ENCODE measurements at regions not wholly inside any gene's neighbourhood (a gene's known extent, or its start where the extent isn't known, plus 50 kb on each side); places are given as distances from the start of the nearest gene placed in this dataset.

DNA sequence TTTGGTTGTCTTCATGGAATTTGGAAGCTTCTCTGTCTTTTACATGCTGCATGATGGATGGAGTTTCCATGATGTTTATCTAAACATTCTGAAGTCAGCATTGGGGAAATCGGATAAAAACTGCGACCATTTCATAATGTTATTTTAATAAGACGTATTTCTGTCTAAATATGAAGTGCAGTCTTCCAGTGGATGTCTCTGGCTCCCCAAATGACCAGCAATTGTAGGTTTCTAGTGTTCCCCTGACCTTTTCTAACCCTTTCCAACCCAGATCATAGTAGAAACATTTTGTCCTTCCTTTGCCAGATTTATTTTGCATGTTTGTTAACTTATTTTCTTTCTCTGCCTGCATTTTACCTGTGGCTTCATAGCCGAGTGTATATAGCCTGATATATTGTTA is 559.3 kb downstream of the ADCYAP1 start:
- H3K4me3 ChIP-seq (ENCODE audit: low read depth, low read length), result no peak overlapping the region
- no peak for TF ChIP-seq CTCF (IDR thresholded peaks at IDR 0.05; ENCODE audit: control insufficient read depth, extremely low read depth, insufficient read depth)
- no peak for DNase-seq (ENCODE audit: low read depth)

DNA sequence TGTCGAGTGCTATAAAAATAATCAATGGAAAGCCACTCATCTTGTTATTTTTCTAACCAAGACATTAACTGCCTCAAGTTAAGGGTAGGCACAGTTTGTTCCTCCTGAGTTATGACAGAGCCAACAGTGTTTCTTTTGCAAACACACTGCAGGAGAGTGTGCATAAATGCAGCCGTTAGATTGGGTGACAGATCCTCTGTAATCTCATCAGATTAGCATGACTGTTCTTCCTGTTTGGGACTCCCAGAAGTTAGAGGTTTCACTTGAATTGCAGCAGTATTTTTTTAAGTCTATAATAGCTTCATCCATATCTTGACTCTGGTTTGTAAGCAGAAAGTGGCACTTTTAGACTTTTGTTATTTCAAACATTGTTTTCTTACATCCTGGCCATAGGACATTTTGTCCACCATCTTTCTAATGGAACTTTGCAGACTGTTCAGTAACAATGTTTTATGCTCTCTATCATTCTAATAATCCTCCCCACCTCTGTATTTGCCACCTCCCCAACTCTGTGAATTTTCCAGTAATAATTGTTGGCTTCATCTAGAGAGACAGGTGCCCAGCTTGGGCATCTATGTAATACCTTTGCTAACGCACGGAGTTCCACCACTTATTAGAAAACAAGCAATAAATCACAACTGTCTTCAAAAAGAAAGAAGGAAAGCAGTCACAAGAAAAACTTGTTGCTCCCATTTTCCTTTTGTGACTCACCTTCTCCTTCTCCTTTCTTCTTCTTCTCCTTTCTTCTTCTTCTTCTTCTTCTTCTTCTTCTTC is 560.0 kb downstream of the ADCYAP1 start:
- DNase-seq (ENCODE audit: low read depth), result no peak
- no peak for TF ChIP-seq CTCF (IDR thresholded peaks at IDR 0.05; ENCODE audit: control insufficient read depth, extremely low read depth, insufficient read depth)
- H3K4me3 ChIP-seq (ENCODE audit: low read depth, low read length), result no peak overlapping the region

DNA sequence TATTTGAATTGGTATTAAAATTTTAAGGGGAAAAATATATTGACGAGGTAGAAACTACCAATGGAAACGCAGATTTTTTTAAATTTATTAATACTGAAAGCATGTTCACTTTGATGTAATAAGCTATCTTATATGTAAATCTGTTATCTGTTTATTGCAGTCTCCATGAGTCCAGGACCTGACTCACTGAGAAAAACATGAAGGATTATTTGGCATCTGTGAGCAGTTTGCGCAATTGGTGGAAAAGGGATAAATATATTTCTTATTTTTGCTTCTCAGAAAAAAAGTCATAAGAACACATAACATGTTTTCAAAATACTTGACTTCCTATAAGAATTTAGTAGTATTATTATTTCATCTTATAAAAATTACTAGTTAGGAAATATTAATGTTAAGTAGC is 561.4 kb downstream of the ADCYAP1 start:
- no peak for DNase-seq (ENCODE audit: low read depth)
- H3K4me3 ChIP-seq (ENCODE audit: low read depth, low read length), result no peak overlapping the region
- no peak for TF ChIP-seq CTCF (IDR thresholded peaks at IDR 0.05; ENCODE audit: control insufficient read depth, extremely low read depth, insufficient read depth)

DNA sequence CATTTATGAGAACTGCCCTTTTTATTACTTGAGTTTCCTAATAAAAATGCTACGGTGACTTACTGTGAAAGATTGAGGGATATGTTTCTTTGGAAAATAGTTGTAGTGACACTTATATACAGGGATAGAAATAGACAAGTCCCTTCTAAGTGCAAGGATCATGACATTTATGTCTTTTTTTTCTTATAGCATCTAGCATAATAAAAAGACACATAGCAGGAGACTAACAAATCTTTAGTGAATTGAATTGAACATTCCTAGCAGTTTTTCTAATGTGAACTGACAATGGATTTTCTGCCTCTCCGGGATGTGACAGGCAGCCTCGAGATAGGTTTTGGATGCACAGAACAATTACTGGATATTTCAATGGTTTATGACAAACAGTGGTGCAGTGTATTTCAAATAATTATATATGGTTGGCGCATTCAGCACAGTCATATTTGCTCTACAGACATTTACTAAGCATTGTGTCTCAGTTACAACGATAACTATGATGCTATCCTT is 562.8 kb downstream of the ADCYAP1 start:
- TF ChIP-seq CTCF (IDR thresholded peaks at IDR 0.05; ENCODE audit: control insufficient read depth, extremely low read depth, insufficient read depth), result no peak
- no peak for DNase-seq (ENCODE audit: low read depth)
- no peak overlapping the region for H3K4me3 ChIP-seq (ENCODE audit: low read depth, low read length)

GRCh38 chr18:1468550-1468949 is 563.9 kb downstream of the ADCYAP1 start:
- no peak for DNase-seq (ENCODE audit: low read depth)
- no peak for TF ChIP-seq CTCF (IDR thresholded peaks at IDR 0.05; ENCODE audit: control insufficient read depth, extremely low read depth, insufficient read depth)
- H3K4me3 ChIP-seq (ENCODE audit: low read depth, low read length), result no peak overlapping the region

DNA sequence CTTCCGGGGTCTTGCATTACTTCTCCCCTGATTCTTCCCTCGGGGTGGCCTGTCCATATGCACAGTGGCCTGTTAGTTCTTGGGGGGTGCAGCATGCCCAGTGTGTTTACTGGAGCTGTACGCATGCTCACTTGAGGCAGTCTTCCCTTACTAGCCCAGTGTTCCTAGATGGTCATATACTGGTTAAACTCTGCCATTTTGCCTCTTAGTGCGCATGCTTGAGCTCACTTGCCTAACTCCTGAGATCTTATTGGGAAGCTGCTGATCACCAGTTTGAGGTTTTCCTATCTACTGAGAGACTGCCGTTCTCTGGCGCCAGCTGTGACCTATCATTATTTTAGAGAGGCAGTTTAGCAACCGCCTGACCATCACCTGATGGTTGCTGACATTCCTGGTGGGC is 571.2 kb downstream of the ADCYAP1 start:
- no peak for DNase-seq (ENCODE audit: low read depth)
- TF ChIP-seq CTCF (IDR thresholded peaks at IDR 0.05; ENCODE audit: control insufficient read depth, extremely low read depth, insufficient read depth), result no peak
- no peak overlapping the region for H3K4me3 ChIP-seq (ENCODE audit: low read depth, low read length)

- no peak for TF ChIP-seq CTCF (IDR thresholded peaks at IDR 0.05; ENCODE audit: control insufficient read depth, extremely low read depth, insufficient read depth)
- no peak for DNase-seq (ENCODE audit: low read depth)
- H3K4me3 ChIP-seq (ENCODE audit: low read depth, low read length), result no peak overlapping the region
Observed at GRCh38 chr18:1480309-1480708, 575.6 kb downstream of the ADCYAP1 start.
